Left lung (tissue), 4 donors: ENCODE measurements at regions not wholly inside any gene's neighbourhood (a gene's known extent, or its start where the extent isn't known, plus 50 kb on each side); places are given as distances from the start of the nearest gene placed in this dataset.

Experiments used
- ATAC-seq: fragments of 200-7000 bp; cut with Tn5 transposase; one replicate; pipeline ENCODE4 v1.9.1; 2020; ENCODE audit warnings: moderate library complexity
- DNase-seq, 4 donors: peaks; one replicate each; pipeline ENCODE4 v3.0.0-alpha.2; 2013 to 2020
- H3K27ac ChIP-seq, 2 donors: fragments of 200-600 bp; sonication (generic) in 1 of 2; one replicate each; pipeline versions ENCODE4 v1.5.0 to v1.8.0; 2020 to 2021
- H3K27me3 ChIP-seq, 2 donors: fragments of 200-600 bp; sonication (generic) in 1 of 2; one replicate each; pipeline versions ENCODE4 v1.5.0 to v1.8.0; 2020 to 2021
- H3K36me3 ChIP-seq, 2 donors: fragments of 200-600 bp; sonication (generic) in 1 of 2; one replicate each; pipeline versions ENCODE4 v1.5.0 to v1.8.0; 2020 to 2021
- H3K4me1 ChIP-seq, 2 donors: fragments of 200-600 bp; one replicate each; pipeline ENCODE4 v1.8.0; 2021
- H3K4me3 ChIP-seq, 2 donors: fragments of 200-600 bp; sonication (generic) in 1 of 2; one replicate each; pipeline versions ENCODE4 v1.5.0 to v1.8.0; 2020 to 2021; ENCODE audit warnings: mild to moderate bottlenecking in 1 of 2
- H3K9me3 ChIP-seq, 2 donors: fragments of 200-600 bp; sonication (generic) in 1 of 2; one replicate each; pipeline versions ENCODE4 v1.5.0 to v1.8.0; 2020 to 2021
- intact Hi-C, 2 donors: fragments of 100-400 bp; cut with DNase I; formaldehyde crosslinking; loops; one replicate each; pipeline versions ENCODE4 v1.11.2 to v1.14.2; 2022
- TF ChIP-seq, protein P1 (sequence below), 2 donors: fragments of 200-600 bp; sonication (generic) in 1 of 2; IDR thresholded peaks; one replicate each; pipeline versions ENCODE4 v1.5.0 to v1.8.0; 2021; ENCODE audit warnings: antibody characterized with exemption in 2 of 2
- donor health status: DM: no; HTN: yes; CAD: no.
- donor health status: DM: no; HTN: no; CAD: no.

DNA sequence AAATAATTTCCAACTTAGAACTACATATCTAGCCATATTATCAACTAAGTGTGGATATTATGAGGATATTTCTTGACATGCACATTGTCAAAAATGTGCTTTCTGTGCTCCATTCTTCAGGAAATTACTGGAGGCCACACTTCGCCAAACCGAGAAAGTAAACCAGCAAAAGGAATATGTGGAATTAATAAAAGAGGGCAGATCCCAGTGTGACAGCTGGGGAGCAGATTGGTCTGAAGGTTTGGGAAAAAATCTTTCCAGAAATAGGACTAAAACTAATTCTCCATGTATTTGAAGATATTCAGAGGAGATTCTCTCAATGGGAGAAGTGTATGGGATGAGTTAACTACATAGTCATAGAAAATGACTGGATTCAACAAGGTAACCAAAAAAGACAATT lies 546.9 kb upstream of the API5 start:
- TF ChIP-seq, protein P1, sequence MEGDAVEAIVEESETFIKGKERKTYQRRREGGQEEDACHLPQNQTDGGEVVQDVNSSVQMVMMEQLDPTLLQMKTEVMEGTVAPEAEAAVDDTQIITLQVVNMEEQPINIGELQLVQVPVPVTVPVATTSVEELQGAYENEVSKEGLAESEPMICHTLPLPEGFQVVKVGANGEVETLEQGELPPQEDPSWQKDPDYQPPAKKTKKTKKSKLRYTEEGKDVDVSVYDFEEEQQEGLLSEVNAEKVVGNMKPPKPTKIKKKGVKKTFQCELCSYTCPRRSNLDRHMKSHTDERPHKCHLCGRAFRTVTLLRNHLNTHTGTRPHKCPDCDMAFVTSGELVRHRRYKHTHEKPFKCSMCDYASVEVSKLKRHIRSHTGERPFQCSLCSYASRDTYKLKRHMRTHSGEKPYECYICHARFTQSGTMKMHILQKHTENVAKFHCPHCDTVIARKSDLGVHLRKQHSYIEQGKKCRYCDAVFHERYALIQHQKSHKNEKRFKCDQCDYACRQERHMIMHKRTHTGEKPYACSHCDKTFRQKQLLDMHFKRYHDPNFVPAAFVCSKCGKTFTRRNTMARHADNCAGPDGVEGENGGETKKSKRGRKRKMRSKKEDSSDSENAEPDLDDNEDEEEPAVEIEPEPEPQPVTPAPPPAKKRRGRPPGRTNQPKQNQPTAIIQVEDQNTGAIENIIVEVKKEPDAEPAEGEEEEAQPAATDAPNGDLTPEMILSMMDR (IDR thresholded peaks at IDR 0.05), result no peak
- H3K36me3 ChIP-seq, result no peaks in the 10 kb centered on the region
- H3K4me1 ChIP-seq, result no peaks in the 10 kb centered on the region
- H3K27ac ChIP-seq, result no peak overlapping the region
- no peaks in the 10 kb centered on the region for H3K9me3 ChIP-seq
- ATAC-seq (no peak), DNase-seq (no peak)
- no peaks in the 10 kb centered on the region for H3K27me3 ChIP-seq
- intact Hi-C loops, result no loop called here
- H3K4me3 ChIP-seq, result no peak overlapping the region

DNA sequence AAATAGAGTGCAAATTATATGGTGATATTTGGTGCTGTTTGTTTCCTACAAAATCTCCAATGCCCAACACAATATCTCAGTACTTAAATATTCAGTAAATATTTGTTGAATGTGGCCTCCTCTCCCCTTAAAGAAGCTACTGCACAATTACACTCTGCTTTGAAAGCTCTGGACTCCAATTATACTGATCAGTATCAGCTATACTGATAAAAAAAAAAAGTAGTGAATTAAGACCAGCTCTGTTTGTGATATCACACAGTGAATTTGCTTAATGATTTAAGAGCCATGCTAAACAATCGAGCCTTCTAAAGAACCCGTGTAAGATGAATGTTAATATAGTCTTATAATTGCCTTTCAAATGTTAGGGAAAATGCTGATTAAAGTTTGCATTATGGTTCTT lies 543.2 kb upstream of the API5 start:
- TF ChIP-seq, protein P1 (IDR thresholded peaks at IDR 0.05), result no peak
- intact Hi-C loops, result no loop called here

DNA sequence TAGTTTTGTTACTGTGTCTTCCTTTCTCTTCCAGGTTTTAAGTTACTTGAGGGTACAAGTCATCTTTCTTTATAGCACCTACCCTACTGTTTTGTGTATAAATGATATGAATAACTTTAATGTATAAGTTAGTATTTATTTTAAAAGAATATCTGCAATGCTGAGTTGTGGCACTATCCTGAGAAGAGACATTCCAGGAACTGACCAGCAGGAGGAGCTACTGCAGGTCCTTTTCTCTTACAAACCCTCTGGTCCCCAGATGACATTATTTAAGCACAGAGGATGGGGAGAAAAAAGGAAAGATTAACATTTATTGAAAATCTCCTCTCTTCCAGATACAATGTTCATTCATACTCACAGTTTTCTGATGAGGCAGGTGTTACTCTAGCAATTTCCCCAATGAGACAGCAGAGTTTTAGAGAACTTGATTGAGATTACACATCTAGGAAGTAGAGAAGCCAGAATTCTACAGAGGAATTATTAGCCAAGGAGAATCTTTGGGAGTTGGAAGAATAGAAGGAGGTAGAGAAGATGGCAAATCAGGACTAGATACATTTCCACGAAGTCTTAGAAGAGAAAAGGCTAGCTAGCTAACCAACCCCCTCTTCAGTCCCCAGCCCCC lies 541.2 kb upstream of the API5 start:
- peak; percentile 30 for ATAC-seq
- Histone ChIP-seq H3K9me3 (no peaks in the 10 kb centered on the region), H3K27ac (no peak overlapping the region), H3K36me3 (no peaks in the 10 kb centered on the region), H3K4me1 (no peaks in the 10 kb centered on the region), H3K27me3 (no peaks in the 10 kb centered on the region), H3K4me3 (no peak overlapping the region)
- intact Hi-C loops, result no loop called here
- TF ChIP-seq, protein P1 (IDR thresholded peaks at IDR 0.05), result peak; percentile 47 to 61
- DNase-seq, result peak in 2 of 4 donors; percentile 11 to 42

More for the DNA sequence above, 543.2 kb upstream of the API5 start:
- Histone ChIP-seq H3K4me1 (no peaks in the 10 kb centered on the region), H3K9me3 (no peaks in the 10 kb centered on the region), H3K4me3 (no peak overlapping the region), H3K27me3 (no peaks in the 10 kb centered on the region), H3K36me3 (no peaks in the 10 kb centered on the region), H3K27ac (no peak overlapping the region)
- no peak for ATAC-seq
- no peak for DNase-seq

DNA sequence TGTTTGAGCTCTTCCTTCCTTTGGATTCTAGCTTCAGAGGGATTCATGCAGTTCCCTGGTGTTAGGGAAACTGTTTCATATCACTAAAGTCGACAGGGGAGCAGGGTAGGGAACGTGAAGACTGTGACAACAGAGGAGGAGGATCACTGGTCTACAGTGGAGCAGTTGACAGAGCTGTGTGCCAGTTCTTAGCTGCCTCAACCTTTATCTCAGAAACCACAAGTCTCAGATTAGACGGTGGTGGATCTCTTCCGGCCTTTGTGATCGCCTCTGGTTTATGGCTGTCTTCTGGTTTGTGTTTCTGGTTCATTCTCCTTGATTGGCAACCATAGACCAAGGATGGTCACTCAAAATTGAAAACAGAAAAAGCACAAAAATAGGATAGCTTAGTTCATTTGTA lies 538.9 kb upstream of the API5 start:
- no peak overlapping the region for H3K4me3 ChIP-seq
- ATAC-seq, result no peak
- TF ChIP-seq, protein P1 (IDR thresholded peaks at IDR 0.05), result no peak
- no peaks in the 10 kb centered on the region for H3K36me3 ChIP-seq
- intact Hi-C loops, result no loop called here
- H3K4me1 ChIP-seq, result no peaks in the 10 kb centered on the region
- DNase-seq, result no peak
- no peaks in the 10 kb centered on the region for H3K9me3 ChIP-seq
- H3K27ac ChIP-seq, result no peak overlapping the region
- H3K27me3 ChIP-seq, result no peaks in the 10 kb centered on the region

DNA sequence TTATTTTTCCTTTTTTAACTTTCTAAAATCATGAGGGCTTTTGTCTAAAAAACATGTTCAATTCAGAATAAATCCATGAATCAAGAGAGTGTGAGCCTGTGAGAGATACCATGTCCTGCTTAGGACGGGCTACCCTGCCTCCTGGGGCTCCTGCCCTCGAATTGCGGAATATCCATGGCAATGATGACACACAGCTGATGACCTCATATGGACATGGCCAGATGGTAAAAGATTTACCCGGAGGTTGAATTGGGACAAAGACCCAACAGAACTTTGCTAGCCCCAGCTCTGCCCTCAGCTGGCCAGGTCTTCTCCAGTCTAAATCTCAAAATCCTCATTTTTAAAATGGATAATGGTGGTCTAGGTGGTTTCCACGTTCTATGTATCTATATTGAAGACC lies 538.1 kb upstream of the API5 start:
- Histone ChIP-seq H3K9me3 (no peaks in the 10 kb centered on the region), H3K4me3 (no peak overlapping the region), H3K4me1 (no peaks in the 10 kb centered on the region), H3K36me3 (no peaks in the 10 kb centered on the region), H3K27ac (no peak overlapping the region), H3K27me3 (no peaks in the 10 kb centered on the region)
- no peak for DNase-seq
- no peak for ATAC-seq
- intact Hi-C loops, result no loop called here
- TF ChIP-seq, protein P1 (IDR thresholded peaks at IDR 0.05), result no peak
